SU-DHL-6 (cell line): ENCODE measurements at regions not wholly inside any gene's neighbourhood (a gene's known extent, or its start where the extent isn't known, plus 50 kb on each side); places are given as distances from the start of the nearest gene placed in this dataset.

ENCODE experiments used
- CTCF ChIP-seq: fragments of 200-600 bp; sonication (generic); IDR thresholded peaks from one replicate; pipeline ENCODE4 v1.5.1; 2017; ENCODE audit warnings: antibody characterized with exemption, mild to moderate bottlenecking, low read length, moderate library complexity; ENCODE audit not compliant: insufficient read depth, poor library complexity, severe bottlenecking
- EZH2phosphoT487 ChIP-seq: fragments of 200-600 bp; sonication (generic), shearing (Covaris generic); conservative IDR thresholded peaks from 2 replicates; pipeline ENCODE4 v1.6.1; 2018; ENCODE audit warnings: mild to moderate bottlenecking, antibody characterized with exemption, low read length, moderate library complexity, mixed read lengths

DNA sequence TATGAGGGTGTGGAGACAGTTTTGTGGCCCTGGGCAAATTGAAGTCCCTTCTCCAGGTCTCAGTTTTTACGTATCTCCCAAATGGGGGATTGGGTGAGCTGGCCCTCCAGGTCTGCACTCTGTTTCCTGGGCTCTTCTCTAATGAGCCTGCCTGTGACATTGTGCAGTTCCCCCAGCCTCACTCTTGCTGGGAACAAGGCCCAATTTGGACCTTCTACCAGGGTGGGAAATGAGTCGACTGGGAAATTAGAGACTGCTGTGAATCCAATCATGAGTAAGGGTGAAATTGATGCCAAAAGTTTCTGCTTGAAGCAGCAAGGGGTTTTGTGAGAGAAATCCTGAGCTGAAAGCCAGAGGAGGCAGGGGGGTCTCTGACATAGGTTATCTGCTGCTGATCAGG lies 71.5 kb upstream of the KSR1 start:
- no peak for TF ChIP-seq CTCF
- TF ChIP-seq EZH2phosphoT487 = no peak
